ENCODE measurements at regions not wholly inside any gene's neighbourhood (a gene's known extent, or its start where the extent isn't known, plus 50 kb on each side); places are given as distances from the start of the nearest gene placed in this dataset.
"Not testable (repeated sequence)": the region's sequence is repeated elsewhere in the genome, so short reads cannot be mapped to it uniquely, and the experiment has no call there.

GRCh38 chr2:228956701-228957474, 314.2 kb downstream of the PID1 start:
- FAIRE-seq = no peak

GRCh38 chr2:228949831-228950230, 321.3 kb downstream of the PID1 start:
- no peak for FAIRE-seq

- no peak for FAIRE-seq
These were observed 325.4 kb downstream of the PID1 start for GRCh38 chr2:228945710-228946109.

GRCh38 chr2:228942856-228943255, 328.2 kb downstream of the PID1 start:
- FAIRE-seq = no peak

- FAIRE-seq = no peak
These were observed 332.5 kb downstream of the PID1 start for GRCh38 chr2:228938629-228939028.

- FAIRE-seq = peak; percentile 43
These were observed 343.8 kb downstream of the PID1 start for GRCh38 chr2:228927028-228928010.

GRCh38 chr2:228919808-228920207, 351.3 kb downstream of the PID1 start:
- no peak for FAIRE-seq

GRCh38 chr2:228917220-228917619, 353.9 kb downstream of the PID1 start:
- no peak for FAIRE-seq

- FAIRE-seq = no peak
These were observed 354.5 kb downstream of the PID1 start for GRCh38 chr2:228916416-228917090.

GRCh38 chr2:228913176-228913575, 357.9 kb downstream of the PID1 start:
- FAIRE-seq = no peak

GRCh38 chr2:228910872-228911271, 360.2 kb downstream of the PID1 start:
- FAIRE-seq = not testable (repeated sequence)

- no peak for FAIRE-seq
These were observed 368.9 kb downstream of the PID1 start for GRCh38 chr2:228902176-228902575.

GRCh38 chr2:228901531-228901930, 369.6 kb downstream of the PID1 start:
- no peak for FAIRE-seq

- FAIRE-seq = no peak
These were observed 392.9 kb downstream of the PID1 start for GRCh38 chr2:228878138-228878537.

GRCh38 chr2:228876276-228876675, 394.8 kb downstream of the PID1 start:
- FAIRE-seq = no peak

GRCh38 chr2:228875152-228875900, 395.8 kb downstream of the PID1 start:
- FAIRE-seq = peak; percentile 97

- no peak for FAIRE-seq
These were observed 400.1 kb downstream of the PID1 start for GRCh38 chr2:228871012-228871411.

- no peak for FAIRE-seq
These were observed 401.3 kb downstream of the PID1 start for GRCh38 chr2:228869636-228870264.

- FAIRE-seq = no peak
These were observed 403.7 kb downstream of the PID1 start for GRCh38 chr2:228867406-228867805.

- no peak for FAIRE-seq
These were observed 404.3 kb downstream of the PID1 start for GRCh38 chr2:228866781-228867180.

GRCh38 chr2:228866044-228866443, 405.0 kb downstream of the PID1 start:
- no peak for FAIRE-seq

- no peak for FAIRE-seq
These were observed 407.0 kb downstream of the PID1 start for GRCh38 chr2:228864131-228864530.
